Activated B cell treated with CpG ODN at 0.5 μM for 24 hours (primary cell): ENCODE measurements at regions not wholly inside any gene's neighbourhood (a gene's known extent, or its start where the extent isn't known, plus 50 kb on each side); places are given as distances from the start of the nearest gene placed in this dataset.

Experiments used
- ATAC-seq: fragments of 200-7000 bp; cut with Tn5 transposase; one replicate; pipeline ENCODE4 v1.10.0; 2021; ENCODE audit warnings: low read depth, mild to moderate bottlenecking, moderate library complexity
- CTCF ChIA-PET: fragments of 350-600 bp; sonication (Branson Sonifier 250); formaldehyde crosslinking; loops from one replicate; lab custom pipeline; 2021; ENCODE audit warnings: antibody characterized with exemption; lab: Charles Lee
- POLR2A ChIA-PET: fragments of 350-600 bp; sonication (Branson Sonifier 250); formaldehyde crosslinking; loops from one replicate; lab custom pipeline; 2021; ENCODE audit warnings: antibody characterized with exemption; lab: Charles Lee
- DNase-seq: peaks from one replicate; pipeline ENCODE4 v3.0.0; 2022
- H3K27ac Mint-ChIP-seq: one replicate; pipeline ENCODE4 v1.8.0; 2020; ENCODE audit warnings: mixed read lengths
- H3K27me3 Mint-ChIP-seq: one replicate; pipeline ENCODE4 v1.8.0; 2021; ENCODE audit warnings: mixed read lengths
- H3K36me3 Mint-ChIP-seq: one replicate; pipeline ENCODE4 v1.8.0; 2021; ENCODE audit warnings: low read depth, mixed read lengths
- H3K4me1 Mint-ChIP-seq: one replicate; pipeline ENCODE4 v1.8.0; 2021; ENCODE audit warnings: mixed read lengths
- H3K4me3 Mint-ChIP-seq: one replicate; pipeline ENCODE4 v1.8.0; 2020; ENCODE audit warnings: mild to moderate bottlenecking, mixed read lengths
- H3K9me3 Mint-ChIP-seq: one replicate; pipeline ENCODE4 v1.8.0; 2020; ENCODE audit warnings: mixed read lengths
- intact Hi-C: fragments of 100-400 bp; cut with micrococcal nuclease; formaldehyde crosslinking; loops from one replicate; pipeline ENCODE4 v1.15.1; 2024
- TF ChIP-seq, protein P1 (sequence below): fragments of 200-600 bp; IDR thresholded peaks from one replicate; pipeline ENCODE4 v1.8.0; 2022; ENCODE audit warnings: antibody characterized with exemption, mild to moderate bottlenecking

DNA sequence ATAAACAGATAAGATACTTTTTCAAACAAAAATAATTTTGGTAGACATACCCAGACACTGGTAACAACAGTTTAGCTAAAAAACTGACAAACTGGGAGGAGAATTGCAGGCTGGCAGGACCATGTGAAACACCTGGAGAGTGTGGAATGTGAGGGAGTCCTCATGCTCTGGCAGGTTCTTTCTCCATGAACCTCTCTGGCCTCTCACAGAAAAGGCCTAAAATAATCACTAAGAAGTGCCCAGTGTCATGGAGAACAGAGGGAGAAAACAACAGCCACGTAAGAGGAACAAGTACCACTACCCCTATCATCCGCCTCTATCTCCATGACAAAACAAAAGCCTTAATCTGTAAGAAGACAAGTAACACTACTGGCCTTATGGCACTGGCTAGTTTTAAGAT is 1227.5 kb upstream of the CDH9 start:
- no peak for DNase-seq
- Mint-ChIP-seq H3K9me3 (peaks cover 2% of the 10 kb centered on the region), H3K27ac (no peak overlapping the region), H3K4me1 (no peaks in the 10 kb centered on the region), H3K36me3 (no peaks in the 10 kb centered on the region), H3K4me3 (no peak overlapping the region), H3K27me3 (no peaks in the 10 kb centered on the region)
- no peak for ATAC-seq
- ChIA-PET CTCF (no interaction called here), POLR2A (no interaction called here)
- intact Hi-C loops: no loop called here
- TF ChIP-seq, protein P1, sequence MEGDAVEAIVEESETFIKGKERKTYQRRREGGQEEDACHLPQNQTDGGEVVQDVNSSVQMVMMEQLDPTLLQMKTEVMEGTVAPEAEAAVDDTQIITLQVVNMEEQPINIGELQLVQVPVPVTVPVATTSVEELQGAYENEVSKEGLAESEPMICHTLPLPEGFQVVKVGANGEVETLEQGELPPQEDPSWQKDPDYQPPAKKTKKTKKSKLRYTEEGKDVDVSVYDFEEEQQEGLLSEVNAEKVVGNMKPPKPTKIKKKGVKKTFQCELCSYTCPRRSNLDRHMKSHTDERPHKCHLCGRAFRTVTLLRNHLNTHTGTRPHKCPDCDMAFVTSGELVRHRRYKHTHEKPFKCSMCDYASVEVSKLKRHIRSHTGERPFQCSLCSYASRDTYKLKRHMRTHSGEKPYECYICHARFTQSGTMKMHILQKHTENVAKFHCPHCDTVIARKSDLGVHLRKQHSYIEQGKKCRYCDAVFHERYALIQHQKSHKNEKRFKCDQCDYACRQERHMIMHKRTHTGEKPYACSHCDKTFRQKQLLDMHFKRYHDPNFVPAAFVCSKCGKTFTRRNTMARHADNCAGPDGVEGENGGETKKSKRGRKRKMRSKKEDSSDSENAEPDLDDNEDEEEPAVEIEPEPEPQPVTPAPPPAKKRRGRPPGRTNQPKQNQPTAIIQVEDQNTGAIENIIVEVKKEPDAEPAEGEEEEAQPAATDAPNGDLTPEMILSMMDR: no peak

DNA sequence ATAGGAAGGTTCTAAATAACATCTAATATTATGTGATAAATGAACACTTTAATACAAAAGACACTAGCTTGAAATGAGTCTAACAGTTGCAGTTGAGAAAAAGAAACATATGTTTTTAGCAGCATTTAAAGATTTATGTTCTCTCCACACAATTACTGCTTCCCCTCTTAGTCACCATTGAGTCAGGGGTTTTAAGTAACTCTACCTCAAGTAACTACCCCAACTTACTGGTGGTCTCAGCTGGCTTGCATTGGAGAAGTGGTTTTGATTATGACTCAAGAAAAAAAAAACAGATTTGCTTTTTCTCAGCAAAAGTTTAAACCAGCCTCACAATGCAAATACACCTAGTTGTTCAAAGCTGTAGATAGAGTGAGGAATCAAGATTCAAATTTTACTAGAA is 1216.5 kb upstream of the CDH9 start:
- no peak overlapping the region for H3K4me3 Mint-ChIP-seq
- ChIA-PET POLR2A (no interaction called here), CTCF (no interaction called here)
- H3K27me3 Mint-ChIP-seq: no peaks in the 10 kb centered on the region
- no peaks in the 10 kb centered on the region for H3K4me1 Mint-ChIP-seq
- ATAC-seq: no peak
- DNase-seq: no peak
- H3K9me3 Mint-ChIP-seq: peaks cover 5% of the 10 kb centered on the region
- H3K36me3 Mint-ChIP-seq: no peaks in the 10 kb centered on the region
- TF ChIP-seq, protein P1: no peak
- intact Hi-C loops: no loop called here
- no peak overlapping the region for H3K27ac Mint-ChIP-seq

DNA sequence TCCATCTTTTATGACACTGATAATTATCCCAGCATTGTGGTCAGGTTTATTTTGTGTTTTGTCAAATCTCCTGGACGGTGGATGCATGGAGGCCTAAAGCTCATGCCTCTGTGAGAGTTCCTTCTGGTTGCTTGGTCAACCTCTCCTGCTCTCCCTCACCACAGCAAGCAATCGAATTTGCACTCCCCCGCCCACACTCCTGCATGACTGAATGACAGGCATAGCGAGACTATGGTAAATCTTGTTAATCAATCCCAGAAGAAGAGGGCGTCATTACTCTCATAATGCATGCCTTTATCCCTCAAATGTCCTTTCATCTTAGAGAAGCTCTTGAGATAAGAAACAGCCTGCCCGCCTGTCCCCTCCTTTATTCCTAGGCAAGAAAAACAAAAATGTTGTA is 1215.0 kb upstream of the CDH9 start:
- ATAC-seq (no peak), DNase-seq (no peak)
- POLR2A ChIA-PET: no interaction called here
- Mint-ChIP-seq H3K4me3 (no peak overlapping the region), H3K4me1 (no peaks in the 10 kb centered on the region), H3K27ac (no peak overlapping the region), H3K27me3 (no peaks in the 10 kb centered on the region), H3K36me3 (no peaks in the 10 kb centered on the region), H3K9me3 (peaks cover 7% of the 10 kb centered on the region)
- CTCF ChIA-PET: no interaction called here
- TF ChIP-seq, protein P1: no peak
- intact Hi-C loops: no loop called here

DNA sequence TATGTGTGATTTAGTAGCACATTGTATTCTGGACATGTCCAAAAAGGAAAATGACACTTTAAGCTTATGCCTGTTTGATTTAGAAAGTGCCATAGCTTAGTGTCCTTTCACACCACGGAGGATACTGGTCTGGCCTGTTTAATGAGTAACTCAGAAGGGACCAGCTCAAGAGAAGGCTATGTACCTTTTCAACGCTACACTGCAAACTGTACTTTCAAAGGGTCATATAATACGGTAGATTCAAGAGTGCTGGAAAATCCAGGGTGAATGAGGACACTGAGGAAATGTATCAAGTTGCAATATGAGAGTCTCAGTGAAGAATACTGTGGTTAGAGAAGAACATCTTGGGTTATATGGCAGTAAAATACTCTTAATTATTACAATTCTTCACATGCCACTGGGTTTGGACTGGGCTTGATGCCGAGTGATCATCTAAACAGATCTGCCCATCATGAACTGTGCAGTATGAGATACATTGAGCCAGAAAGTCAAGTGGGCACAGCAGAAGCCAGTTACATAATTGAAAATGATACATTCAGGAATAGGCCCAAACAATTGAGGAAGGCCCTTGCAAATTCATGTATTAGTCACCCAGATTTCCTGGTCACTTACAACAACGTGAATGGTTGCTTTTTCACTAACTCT is 1211.5 kb upstream of the CDH9 start:
- Mint-ChIP-seq H3K9me3 (peaks cover 9% of the 10 kb centered on the region), H3K27me3 (no peaks in the 10 kb centered on the region), H3K4me1 (no peaks in the 10 kb centered on the region), H3K36me3 (no peaks in the 10 kb centered on the region), H3K4me3 (no peak overlapping the region), H3K27ac (no peak overlapping the region)
- POLR2A ChIA-PET: no interaction called here
- intact Hi-C loops: no loop called here
- TF ChIP-seq, protein P1: no peak
- CTCF ChIA-PET: no interaction called here
- no peak for ATAC-seq
- DNase-seq: no peak

DNA sequence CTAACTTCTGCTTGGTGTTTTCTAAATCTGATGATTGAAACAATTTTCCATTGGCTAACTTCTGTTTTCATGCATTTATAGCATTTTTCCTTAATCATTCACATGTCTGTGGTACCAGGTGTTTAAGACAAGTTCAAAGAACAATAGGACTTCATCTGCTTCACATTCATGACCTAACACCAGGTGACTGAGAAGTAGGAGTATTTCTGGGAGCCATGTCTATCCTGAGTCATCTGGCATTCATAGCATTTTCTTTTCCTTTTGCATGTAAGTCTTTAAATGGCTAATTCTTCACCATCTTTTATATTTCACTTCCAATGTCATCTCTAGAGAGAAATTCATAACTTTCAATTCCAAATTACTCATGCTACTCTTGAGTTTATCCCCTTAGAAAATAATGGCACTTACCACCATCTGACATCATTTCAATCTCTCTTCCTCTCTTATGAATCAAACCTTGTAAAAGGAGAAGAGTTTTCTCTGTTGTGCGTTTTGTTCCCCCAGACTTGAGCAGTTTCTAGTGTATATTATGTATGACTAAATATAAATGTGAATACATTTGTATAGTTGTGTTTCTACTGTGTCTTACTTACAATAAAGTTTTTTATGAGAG is 1196.1 kb upstream of the CDH9 start:
- intact Hi-C loops: no loop called here
- DNase-seq (no peak), ATAC-seq (no peak)
- TF ChIP-seq, protein P1: no peak
- CTCF ChIA-PET: no interaction called here
- Mint-ChIP-seq H3K4me3 (no peak overlapping the region), H3K9me3 (peaks cover 9% of the 10 kb centered on the region), H3K4me1 (no peaks in the 10 kb centered on the region), H3K36me3 (no peaks in the 10 kb centered on the region), H3K27me3 (no peaks in the 10 kb centered on the region), H3K27ac (no peak overlapping the region)
- POLR2A ChIA-PET: no interaction called here
